Cardiac muscle cell (in vitro differentiated cells and primary cell): ENCODE measurements at regions not wholly inside any gene's neighbourhood (a gene's known extent, or its start where the extent isn't known, plus 50 kb on each side); places are given as distances from the start of the nearest gene placed in this dataset.

Source experiments
- DNase-seq, 2 donors: peaks; one replicate each; pipeline versions ENCODE4 v3.0.0 to v3.0.0-alpha.2; 2010 to 2017; ENCODE audit warnings: low read depth in 1 of 2, low spot score in 1 of 2
- H3K27ac ChIP-seq: fragments of 200-600 bp; sonication (generic); 2 replicates; pipeline ENCODE4 v1.5.1; 2016
- H3K27me3 ChIP-seq: fragments of 200-600 bp; sonication (generic); 2 replicates; pipeline ENCODE4 v1.6.0; 2016; ENCODE audit warnings: control low read depth
- H3K36me3 ChIP-seq: fragments of 200-600 bp; sonication (generic); 2 replicates; pipeline ENCODE4 v1.5.1; 2016; ENCODE audit warnings: control low read depth
- H3K4me1 ChIP-seq: fragments of 200-600 bp; sonication (generic); 2 replicates; pipeline ENCODE4 v1.8.1; 2017; ENCODE audit warnings: low read depth, mild to moderate bottlenecking, mixed run types
- H3K4me3 ChIP-seq: fragments of 200-600 bp; sonication (generic); 2 replicates; pipeline ENCODE4 v1.5.1; 2016; ENCODE audit warnings: mild to moderate bottlenecking
- H3K9me3 ChIP-seq: fragments of 200-600 bp; sonication (generic); 2 replicates; pipeline ENCODE4 v1.5.1; 2017; ENCODE audit warnings: low read depth, mild to moderate bottlenecking, control low read depth
- TF ChIP-seq, protein P1 (sequence below): IDR thresholded peaks from 2 replicates; pipeline ENCODE4 v1.5.1; 2012; ENCODE audit warnings: low read depth, mild to moderate bottlenecking, low read length

DNA sequence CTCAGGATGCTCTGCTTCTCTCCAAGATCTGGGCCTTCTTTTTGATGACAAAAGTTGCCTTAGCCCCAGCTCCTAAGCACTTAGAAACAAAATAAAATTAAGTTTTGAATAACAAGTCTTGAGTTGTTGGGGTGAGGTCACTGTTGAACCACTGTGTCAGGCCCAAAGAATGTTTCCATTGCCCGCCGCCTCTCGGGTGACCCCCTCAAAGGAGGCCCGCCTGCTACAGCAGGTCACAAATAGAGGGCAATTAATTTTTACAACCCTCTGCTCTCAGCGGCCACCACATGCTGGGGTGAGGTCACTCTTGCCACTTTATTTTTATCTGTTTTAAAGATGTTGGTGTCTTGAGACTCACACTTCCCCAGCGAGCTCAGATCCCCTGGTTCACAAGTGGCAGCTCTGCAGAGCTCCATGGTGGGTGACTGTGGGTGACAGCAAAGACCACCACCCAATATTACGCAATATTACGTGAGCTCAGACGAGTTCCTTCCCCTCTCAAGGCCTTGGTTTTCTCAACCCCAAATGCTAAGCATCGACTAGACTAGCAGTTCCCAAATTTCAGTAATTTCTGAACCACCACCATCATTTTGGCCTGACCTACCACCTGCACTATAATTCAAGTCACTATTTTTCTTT is 247.7 kb upstream of the PMEPA1 start:
- Histone ChIP-seq H3K4me1 (peaks cover 4% of the 10 kb centered on the region), H3K36me3 (no peaks in the 10 kb centered on the region), H3K27me3 (peaks cover 50% of the 10 kb centered on the region), H3K27ac (no peak overlapping the region), H3K9me3 (no peaks in the 10 kb centered on the region), H3K4me3 (no peak overlapping the region)
- DNase-seq = no peak
- TF ChIP-seq, protein P1, sequence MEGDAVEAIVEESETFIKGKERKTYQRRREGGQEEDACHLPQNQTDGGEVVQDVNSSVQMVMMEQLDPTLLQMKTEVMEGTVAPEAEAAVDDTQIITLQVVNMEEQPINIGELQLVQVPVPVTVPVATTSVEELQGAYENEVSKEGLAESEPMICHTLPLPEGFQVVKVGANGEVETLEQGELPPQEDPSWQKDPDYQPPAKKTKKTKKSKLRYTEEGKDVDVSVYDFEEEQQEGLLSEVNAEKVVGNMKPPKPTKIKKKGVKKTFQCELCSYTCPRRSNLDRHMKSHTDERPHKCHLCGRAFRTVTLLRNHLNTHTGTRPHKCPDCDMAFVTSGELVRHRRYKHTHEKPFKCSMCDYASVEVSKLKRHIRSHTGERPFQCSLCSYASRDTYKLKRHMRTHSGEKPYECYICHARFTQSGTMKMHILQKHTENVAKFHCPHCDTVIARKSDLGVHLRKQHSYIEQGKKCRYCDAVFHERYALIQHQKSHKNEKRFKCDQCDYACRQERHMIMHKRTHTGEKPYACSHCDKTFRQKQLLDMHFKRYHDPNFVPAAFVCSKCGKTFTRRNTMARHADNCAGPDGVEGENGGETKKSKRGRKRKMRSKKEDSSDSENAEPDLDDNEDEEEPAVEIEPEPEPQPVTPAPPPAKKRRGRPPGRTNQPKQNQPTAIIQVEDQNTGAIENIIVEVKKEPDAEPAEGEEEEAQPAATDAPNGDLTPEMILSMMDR = no peak

DNA sequence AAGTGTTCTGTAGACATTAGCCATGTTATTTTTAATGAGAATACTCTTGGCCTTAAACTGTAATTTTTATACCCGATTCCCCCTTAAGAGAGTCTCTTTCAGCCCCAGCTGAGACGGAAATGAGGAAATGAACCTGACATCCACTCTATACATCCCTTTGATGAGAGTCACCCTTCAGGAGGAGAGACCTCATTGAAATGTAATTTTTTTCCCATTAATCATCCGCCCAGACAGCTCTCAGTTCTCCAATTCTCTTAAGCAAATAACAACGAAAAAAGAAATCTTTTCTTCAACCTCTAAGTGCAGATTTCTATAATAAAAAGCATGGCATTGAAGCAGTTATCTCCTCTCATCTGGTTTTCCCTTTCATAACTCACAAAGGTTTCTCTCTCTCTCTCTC is 243.8 kb upstream of the PMEPA1 start:
- H3K4me1 ChIP-seq = no peaks in the 10 kb centered on the region
- no peak overlapping the region for H3K27ac ChIP-seq
- no peaks in the 10 kb centered on the region for H3K36me3 ChIP-seq
- no peak for DNase-seq
- peaks cover 36% of the 10 kb centered on the region for H3K27me3 ChIP-seq
- TF ChIP-seq, protein P1 = no peak
- no peak overlapping the region for H3K4me3 ChIP-seq
- H3K9me3 ChIP-seq = no peaks in the 10 kb centered on the region

DNA sequence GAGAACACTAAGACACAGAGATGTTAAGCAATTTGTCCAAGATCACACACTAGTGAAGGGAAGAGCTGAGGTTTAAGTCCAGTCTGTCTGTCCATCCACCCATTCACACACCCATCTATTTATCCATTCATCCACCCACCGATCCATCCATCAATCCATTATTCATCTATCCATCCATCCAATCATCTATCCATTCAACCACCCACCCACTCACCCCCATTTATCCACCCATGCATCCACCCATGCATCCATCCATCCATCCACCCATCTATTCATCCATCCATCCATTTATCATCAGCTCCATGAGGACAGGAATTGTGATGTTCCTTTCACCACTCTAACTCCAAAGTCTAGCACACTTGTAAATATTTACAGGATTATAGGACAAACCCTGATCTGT is 242.3 kb upstream of the PMEPA1 start:
- no peaks in the 10 kb centered on the region for H3K36me3 ChIP-seq
- DNase-seq = no peak
- no peak overlapping the region for H3K4me3 ChIP-seq
- peaks cover 21% of the 10 kb centered on the region for H3K27me3 ChIP-seq
- TF ChIP-seq, protein P1 = no peak
- no peaks in the 10 kb centered on the region for H3K9me3 ChIP-seq
- H3K4me1 ChIP-seq = no peaks in the 10 kb centered on the region
- no peak overlapping the region for H3K27ac ChIP-seq

DNA sequence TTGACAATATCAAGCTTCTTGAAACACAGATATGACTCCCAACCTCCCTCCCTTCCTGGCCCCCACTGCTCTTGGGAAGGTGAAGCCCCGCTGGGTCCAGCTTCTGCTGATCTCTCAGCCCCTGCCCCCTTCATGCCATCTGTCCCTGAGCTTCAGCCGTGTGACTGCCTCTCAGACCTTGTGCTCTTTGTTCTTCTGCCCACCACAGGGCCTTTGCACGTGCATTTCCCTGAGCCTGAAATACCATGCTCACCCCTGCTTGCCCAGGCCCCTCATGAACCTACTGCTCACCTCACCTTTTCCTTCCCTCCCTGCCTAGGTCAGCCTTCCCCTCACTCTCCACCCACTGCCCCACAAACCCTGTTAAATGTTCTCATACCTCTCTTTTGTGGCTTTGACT is 241.7 kb upstream of the PMEPA1 start:
- peaks cover 15% of the 10 kb centered on the region for H3K27me3 ChIP-seq
- no peaks in the 10 kb centered on the region for H3K9me3 ChIP-seq
- DNase-seq = no peak
- TF ChIP-seq, protein P1 = no peak
- no peak overlapping the region for H3K27ac ChIP-seq
- no peaks in the 10 kb centered on the region for H3K36me3 ChIP-seq
- no peaks in the 10 kb centered on the region for H3K4me1 ChIP-seq
- H3K4me3 ChIP-seq = no peak overlapping the region

DNA sequence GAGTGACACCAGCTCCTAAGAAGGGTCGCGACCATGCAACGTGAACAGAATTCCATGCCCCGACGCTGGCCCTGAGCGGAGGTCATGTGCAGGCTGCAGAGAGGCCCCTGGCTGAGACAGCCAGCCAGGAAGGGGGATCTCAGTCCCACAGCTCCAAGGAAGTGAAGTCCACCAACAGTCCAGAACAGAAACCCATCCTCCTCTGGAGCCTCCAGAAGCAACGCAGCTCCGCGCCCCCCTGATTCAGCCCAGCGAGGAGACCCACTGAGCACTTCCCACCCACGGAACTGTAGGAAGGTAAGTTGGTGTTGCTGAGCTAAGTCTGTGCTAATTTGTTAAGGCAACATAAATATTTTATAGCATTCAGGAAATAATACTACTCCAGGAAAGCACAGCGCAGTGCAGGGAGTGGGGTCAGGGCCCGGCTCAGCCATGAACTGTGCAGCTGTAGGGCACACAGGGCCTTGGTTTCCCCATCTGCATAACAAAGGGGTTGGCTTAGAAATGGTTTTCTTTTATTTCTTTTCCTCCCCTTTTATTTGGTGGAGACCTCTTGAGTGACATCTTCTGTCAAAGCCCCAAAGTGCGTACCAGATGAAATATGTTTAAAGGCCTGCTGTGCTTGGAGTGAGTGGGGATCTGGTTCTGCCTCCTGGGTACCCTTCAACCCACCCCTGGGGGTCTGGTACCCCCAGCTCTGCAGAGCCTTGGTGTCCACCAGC is 241.1 kb upstream of the PMEPA1 start:
- Histone ChIP-seq H3K9me3 (no peaks in the 10 kb centered on the region), H3K4me1 (no peaks in the 10 kb centered on the region), H3K4me3 (no peak overlapping the region), H3K27me3 (peaks cover 9% of the 10 kb centered on the region), H3K27ac (no peak overlapping the region), H3K36me3 (no peaks in the 10 kb centered on the region)
- TF ChIP-seq, protein P1 = no peak
- DNase-seq = no peak
